Body of pancreas (tissue), 4 donors: ENCODE measurements at regions not wholly inside any gene's neighbourhood (a gene's known extent, or its start where the extent isn't known, plus 50 kb on each side); places are given as distances from the start of the nearest gene placed in this dataset.

Source experiments
- CTCF ChIP-seq, 7 experiments: fragments of 450-650 bp in 4 of 7; fragments of 200-600 bp in 3 of 7; sonication (generic) in 3 of 7; IDR thresholded peaks; one replicate each; pipeline ENCODE4 v1.5.1; 2016 to 2019; ENCODE audit warnings: antibody characterized with exemption in 7 of 7
- POLR2A ChIP-seq, 3 donors: fragments of 450-650 bp; IDR thresholded peaks; one replicate each; pipeline ENCODE4 v1.6.1; 2016; ENCODE audit warnings: antibody characterized with exemption in 3 of 3, mild to moderate bottlenecking in 2 of 3

GRCh38 chr2:126419403-126419802 lies 236.6 kb upstream of the GYPC start:
- TF ChIP-seq CTCF (IDR thresholded peaks at IDR 0.05) = no peak
- no peak for TF ChIP-seq POLR2A (IDR thresholded peaks at IDR 0.05)
